GM12878 (cell line): ENCODE measurements at regions not wholly inside any gene's neighbourhood (a gene's known extent, or its start where the extent isn't known, plus 50 kb on each side); places are given as distances from the start of the nearest gene placed in this dataset.

Experiments
- ATAC-seq: fragments of 200-7000 bp; cut with Tn5 transposase; 3 replicates; pipeline ENCODE4 v1.9.1; 2020; ENCODE audit warnings: mild to moderate bottlenecking, moderate library complexity
- BruUV-seq: library from RNA; stranded (reverse); fragments of 400-500 nt; replicated peaks from 2 replicates; lab custom pipeline; 2021; lab: Mats Ljungman, UMichigan
- CTCF ChIA-PET: fragments of 300-600 bp; sonication (Branson Sonifier 250); formaldehyde crosslinking; extraction: SDS; loops from one replicate; lab custom pipeline; 2021; ENCODE audit warnings: inconsistent platforms; lab: Yijun Ruan, JAX
- POLR2A ChIA-PET: fragments of 350-600 bp; formaldehyde crosslinking; extraction: SDS; loops from one replicate; lab custom pipeline; 2021; ENCODE audit warnings: inconsistent platforms; lab: Charles Lee
- RAD21 ChIA-PET: fragments of 300-600 bp; sonication (Branson Sonifier 250); formaldehyde crosslinking; loops from one replicate; lab custom pipeline; 2023; ENCODE audit warnings: antibody characterized with exemption; ENCODE audit not compliant: unreplicated experiment; lab: Charles Lee
- SMC1A ChIA-PET: fragments of 300-600 bp; sonication (Branson Sonifier 250); formaldehyde crosslinking; loops from one replicate; lab custom pipeline; 2023; ENCODE audit not compliant: unreplicated experiment, uncharacterized antibody; lab: Charles Lee
- DNase-seq: peaks from one replicate; pipeline ENCODE4 v3.0.0-alpha.2; 2011; ENCODE audit warnings: low read depth, low spot score
- FAIRE-seq: peaks from 3 replicates; lab custom pipeline; 2011; peaks lifted over from hg19 to GRCh38; lab: Jason Lieb, UNC
- H2AFZ ChIP-seq: 2 replicates; pipeline ENCODE4 v1.6.0; 2011; ENCODE audit warnings: low read depth, low read length, control low read depth; ENCODE audit not compliant: control insufficient read depth
- H3K27ac ChIP-seq: 2 replicates; pipeline ENCODE4 v1.5.1; 2011; ENCODE audit warnings: control low read depth; ENCODE audit not compliant: control insufficient read depth, insufficient read depth
- H3K27me3 ChIP-seq, 2 experiments: replicated peaks in 1 of 2; 2 replicates each; pipeline versions ENCODE4 v1.6.0 to v1.6.1; 2011; ENCODE audit warnings: low read length in 1 of 2; ENCODE audit not compliant: control insufficient read depth in 2 of 2, insufficient read depth in 2 of 2
- H3K36me3 ChIP-seq, 2 experiments: 2 replicates each; pipeline ENCODE4 v1.5.1; 2011; ENCODE audit warnings: low read length in 1 of 2; ENCODE audit not compliant: control insufficient read depth in 2 of 2, insufficient read depth in 2 of 2
- H3K4me1 ChIP-seq: 2 replicates; pipeline ENCODE4 v1.6.1; 2011; ENCODE audit warnings: mild to moderate bottlenecking, low read length, moderate library complexity, mixed read lengths; ENCODE audit not compliant: control insufficient read depth, insufficient read depth
- H3K4me2 ChIP-seq: 2 replicates; pipeline ENCODE4 v1.6.0; 2011; ENCODE audit warnings: control low read depth; ENCODE audit not compliant: control insufficient read depth, insufficient read depth
- H3K4me3 ChIP-seq: fragments of 200-600 bp; sonication (generic); 2 replicates; pipeline ENCODE4 v1.5.1; 2016
- H3K79me2 ChIP-seq: 2 replicates; pipeline ENCODE4 v1.6.0; 2011; ENCODE audit warnings: low read length; ENCODE audit not compliant: control insufficient read depth, insufficient read depth
- H3K9ac ChIP-seq: 2 replicates; pipeline ENCODE4 v1.8.0; 2011; ENCODE audit warnings: low read length, control low read depth, mixed read lengths; ENCODE audit not compliant: control insufficient read depth, insufficient read depth
- H3K9me3 ChIP-seq: replicated peaks from 3 replicates; pipeline ENCODE4 v1.5.1; 2011; ENCODE audit warnings: mild to moderate bottlenecking, low read length; ENCODE audit not compliant: control insufficient read depth, insufficient read depth
- H4K20me1 ChIP-seq: 2 replicates; pipeline ENCODE4 v1.6.0; 2011; ENCODE audit not compliant: control insufficient read depth, insufficient read depth
- BHLHE40 ChIP-seq, 2 experiments: fragments of 450-650 bp in 1 of 2; IDR thresholded peaks; 2 replicates each; pipeline ENCODE4 v1.6.1; 2011 to 2017; ENCODE audit warnings: low read depth in 2 of 2, borderline replicate concordance in 1 of 2, improper control_type of control experiment in 1 of 2, low read length in 1 of 2, mild to moderate bottlenecking in 1 of 2
- CREM ChIP-seq: IDR thresholded peaks from 2 replicates; pipeline ENCODE4 v1.6.1; 2014; ENCODE audit warnings: antibody characterized with exemption, low read depth
- CUX1 ChIP-seq: IDR thresholded peaks from 2 replicates; pipeline ENCODE4 v1.6.1; 2012; ENCODE audit warnings: improper control_type of control experiment, low read depth, low read length; ENCODE audit not compliant: insufficient replicate concordance
- KLF5 ChIP-seq: fragments of 450-650 bp; IDR thresholded peaks from 2 replicates; pipeline ENCODE4 v1.6.1; 2014; ENCODE audit warnings: mild to moderate bottlenecking; ENCODE audit not compliant: partially characterized antibody
- MEF2A ChIP-seq: IDR thresholded peaks from 2 replicates; pipeline ENCODE4 v1.6.1; 2011; ENCODE audit warnings: low read depth, mild to moderate bottlenecking, low read length, moderate library complexity; ENCODE audit not compliant: insufficient read depth
- MYB ChIP-seq: fragments of 150-350 bp; IDR thresholded peaks from 2 replicates; pipeline ENCODE4 v1.6.1; 2014; ENCODE audit warnings: mild to moderate bottlenecking, low read depth, low read length, borderline replicate concordance
- NRF1 ChIP-seq: conservative IDR thresholded peaks from 2 replicates; pipeline ENCODE4 v1.6.1; 2011; ENCODE audit warnings: mild to moderate bottlenecking, low read depth, low read length, improper control_type of control experiment
- PML ChIP-seq: IDR thresholded peaks from 2 replicates; pipeline ENCODE4 v1.6.1; 2012; ENCODE audit warnings: low read length, inconsistent platforms
- RFX5 ChIP-seq: IDR thresholded peaks from 2 replicates; pipeline ENCODE4 v1.6.1; 2011; ENCODE audit warnings: low read depth, low read length, improper control_type of control experiment
- RUNX3 ChIP-seq: IDR thresholded peaks from 2 replicates; pipeline ENCODE4 v1.6.1; 2012; ENCODE audit warnings: low read length, inconsistent platforms
- SREBF1 ChIP-seq: IDR thresholded peaks from 2 replicates; pipeline ENCODE4 v1.6.1; 2012; ENCODE audit warnings: mild to moderate bottlenecking, low read length
- ZNF592 ChIP-seq: fragments of 450-650 bp; IDR thresholded peaks from 2 replicates; pipeline ENCODE4 v1.6.1; 2017; ENCODE audit warnings: mild to moderate bottlenecking, moderate library complexity
- ZZZ3 ChIP-seq: IDR thresholded peaks from 2 replicates; pipeline ENCODE4 v1.6.1; 2011; ENCODE audit warnings: low read depth; ENCODE audit not compliant: control insufficient read depth, insufficient read length
- WGBS: methylation state at CpG from one replicate; pipeline ENCODE4 v1.1.6; 2016; ENCODE audit warnings: low lambda C conversion rate; ENCODE audit not compliant: insufficient replicate concordance, insufficient coverage; ENCODE audit errors: missing lambda C conversion rate; 5-methylcytosine and 5-hydroxymethylcytosine counted together
- in situ Hi-C: fragments of 300-500 bp; cut with MboI; formaldehyde crosslinking; loops from 9 replicates; pipeline ENCODE4 v1.14.3; 2018; ENCODE audit warnings: mixed read lengths
- intact Hi-C: fragments of 100-400 bp; cut with micrococcal nuclease; formaldehyde crosslinking; loops from one replicate; pipeline ENCODE4 v1.14.2; 2022; ENCODE audit not compliant: unreplicated experiment
- TF ChIP-seq, protein P1 (sequence below): fragments of 450-650 bp; IDR thresholded peaks from 2 replicates; pipeline ENCODE4 v1.6.1; 2017; ENCODE audit warnings: mild to moderate bottlenecking, low read depth, inconsistent platforms; ENCODE audit not compliant: poor library complexity, severe bottlenecking

- RAD21 ChIA-PET = no interaction called here
- ATAC-seq (no peak), FAIRE-seq (no peak), DNase-seq (no peak)
- POLR2A ChIA-PET = no interaction called here
- Histone ChIP-seq H3K79me2 (no peaks in the 10 kb centered on the region), H3K4me1 (no peaks in the 10 kb centered on the region), H3K36me3 (no peaks in the 10 kb centered on the region), H3K4me3 (no peak overlapping the region), H2AFZ (no peak overlapping the region), H3K27me3 (no peaks in the 10 kb centered on the region), H3K4me2 (no peak overlapping the region), H3K27ac (no peak overlapping the region), H3K9ac (no peak overlapping the region), H4K20me1 (no peaks in the 10 kb centered on the region), H3K9me3 (no peaks in the 10 kb centered on the region)
- SMC1A ChIA-PET = no interaction called here
- in situ Hi-C loops (no loop called here), intact Hi-C loops (no loop called here)
- WGBS = 89% methylated on average over 3 of the region's 3 CpGs
- no TSS peak for BruUV-seq
- CTCF ChIA-PET = interaction anchor here (0.7 kb wide), 1 partner anchor 10 kb away, joined by 3 read pairs; no protein-coding TSS in a partner anchor
- no peak for TF ChIP-seq CREM
- TF ChIP-seq ZZZ3 = no peak
- TF ChIP-seq MYB = no peak
- TF ChIP-seq PML = no peak
- TF ChIP-seq CUX1 = no peak
- no peak for TF ChIP-seq RFX5
- TF ChIP-seq KLF5 = no peak
- TF ChIP-seq ZNF592 = no peak
- no peak for TF ChIP-seq RUNX3
- TF ChIP-seq, protein P1, sequence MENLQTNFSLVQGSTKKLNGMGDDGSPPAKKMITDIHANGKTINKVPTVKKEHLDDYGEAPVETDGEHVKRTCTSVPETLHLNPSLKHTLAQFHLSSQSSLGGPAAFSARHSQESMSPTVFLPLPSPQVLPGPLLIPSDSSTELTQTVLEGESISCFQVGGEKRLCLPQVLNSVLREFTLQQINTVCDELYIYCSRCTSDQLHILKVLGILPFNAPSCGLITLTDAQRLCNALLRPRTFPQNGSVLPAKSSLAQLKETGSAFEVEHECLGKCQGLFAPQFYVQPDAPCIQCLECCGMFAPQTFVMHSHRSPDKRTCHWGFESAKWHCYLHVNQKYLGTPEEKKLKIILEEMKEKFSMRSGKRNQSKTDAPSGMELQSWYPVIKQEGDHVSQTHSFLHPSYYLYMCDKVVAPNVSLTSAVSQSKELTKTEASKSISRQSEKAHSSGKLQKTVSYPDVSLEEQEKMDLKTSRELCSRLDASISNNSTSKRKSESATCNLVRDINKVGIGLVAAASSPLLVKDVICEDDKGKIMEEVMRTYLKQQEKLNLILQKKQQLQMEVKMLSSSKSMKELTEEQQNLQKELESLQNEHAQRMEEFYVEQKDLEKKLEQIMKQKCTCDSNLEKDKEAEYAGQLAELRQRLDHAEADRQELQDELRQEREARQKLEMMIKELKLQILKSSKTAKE = no peak
- TF ChIP-seq SREBF1 = no peak
- no peak for TF ChIP-seq MEF2A
- TF ChIP-seq NRF1 = no peak
- TF ChIP-seq BHLHE40 (IDR thresholded peaks at IDR 0.05; ENCODE audit: borderline replicate concordance in 1 of 2, low read depth in 2 of 2, low read length in 1 of 2) = no peak
Observed at GRCh38 chr3:94532951-94533350, 470.1 kb downstream of the NSUN3 start.
